ENCODE measurements at regions not wholly inside any gene's neighbourhood (a gene's known extent, or its start where the extent isn't known, plus 50 kb on each side); places are given as distances from the start of the nearest gene placed in this dataset.

- TF ChIP-seq POLR2AphosphoS5 (IDR thresholded peaks at IDR 0.05; ENCODE audit: low read depth) = no peak
- no peak for TF ChIP-seq CTCF (conservative IDR thresholded peaks at IDR 0.05; ENCODE audit: low read depth in 2 of 2)
- no peak for TF ChIP-seq ZNF114 (CRISPR knock-in tag; IDR thresholded peaks at IDR 0.05)
- TF ChIP-seq EZH2 (IDR thresholded peaks at IDR 0.05; ENCODE audit: low read depth, unreplicated experiment) = no peak
- TF ChIP-seq EZH2phosphoT487 (IDR thresholded peaks at IDR 0.05; ENCODE audit: unreplicated experiment) = no peak
- no peak for TF ChIP-seq ETS1 (IDR thresholded peaks at IDR 0.05)
- TF ChIP-seq CREB1 (CRISPR knock-in tag; IDR thresholded peaks at IDR 0.05; ENCODE audit: low read depth) = no peak
- TF ChIP-seq REST (IDR thresholded peaks at IDR 0.05; ENCODE audit: unreplicated experiment) = no peak
- TF ChIP-seq JUNB (IDR thresholded peaks at IDR 0.05; ENCODE audit: unreplicated experiment) = no peak
- TF ChIP-seq NANOG (IDR thresholded peaks at IDR 0.05; ENCODE audit: borderline replicate concordance) = no peak
Measured at GRCh38 chr1:229157480-229157879, 113.4 kb upstream of the RAB4A start.

Data from GM23338 (cell line).